ENCODE measurements at regions not wholly inside any gene's neighbourhood (a gene's known extent, or its start where the extent isn't known, plus 50 kb on each side); places are given as distances from the start of the nearest gene placed in this dataset.

DNA sequence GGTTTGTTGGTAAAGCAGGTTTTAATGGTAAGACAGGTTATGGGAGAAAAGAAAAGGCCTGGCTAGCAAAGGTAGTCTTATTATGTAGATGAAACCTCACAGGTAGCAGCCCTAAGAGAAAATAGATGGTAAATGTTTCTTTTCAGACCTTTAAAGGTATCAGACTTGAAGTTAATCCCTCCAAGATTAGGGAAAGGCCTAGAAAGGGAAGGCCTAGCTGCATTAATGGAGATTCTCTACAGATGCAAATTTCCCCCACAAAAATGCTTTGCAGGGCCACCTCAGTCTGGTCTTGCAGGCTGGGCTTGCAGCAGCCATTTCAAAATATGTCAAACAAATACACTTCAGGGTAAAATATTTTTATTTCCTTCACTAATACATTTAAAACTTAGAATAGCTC is 1410.6 kb downstream of the RPA4 start:
- DNase-seq = no peak
- Histone ChIP-seq H4K8ac (replicated peaks; ENCODE audit: insufficient read length, low read depth, low read length) (no peak overlapping the region), H3K79me2 (ENCODE audit: insufficient read depth, low read length) (no peaks in the 10 kb centered on the region), H3K14ac (ENCODE audit: insufficient read depth, low read length) (no peak overlapping the region), H3K27me3 (ENCODE audit: insufficient read depth, low read length) (no peaks in the 10 kb centered on the region), H2BK12ac (ENCODE audit: insufficient read length, low read depth, low read length) (no peak overlapping the region), H3K4ac (ENCODE audit: low read depth, low read length) (no peak overlapping the region), H2BK20ac (ENCODE audit: low read depth, low read length, poor library complexity, severe bottlenecking) (no peak overlapping the region), H3K23me2 (ENCODE audit: insufficient read length, low read depth, low read length, poor library complexity, severe bottlenecking) (no peaks in the 10 kb centered on the region), H4K91ac (ENCODE audit: insufficient read length, low read depth, low read length) (no peak overlapping the region), H4K5ac (ENCODE audit: insufficient read length, low read depth, low read length) (no peak overlapping the region), H3K9me3 (ENCODE audit: control insufficient read depth, low read depth, low read length) (no peaks in the 10 kb centered on the region), H2BK15ac (ENCODE audit: low read depth, low read length) (no peak overlapping the region), H3K27ac (ENCODE audit: insufficient read length, low read depth, low read length) (peak overlapping the region; percentile 42), H2BK120ac (ENCODE audit: low read depth, low read length, poor library complexity, severe bottlenecking) (no peak overlapping the region), H3K79me1 (ENCODE audit: insufficient read depth, low read depth, low read length, poor library complexity, severe bottlenecking) (no peaks in the 10 kb centered on the region), H3K23ac (ENCODE audit: insufficient read length, low read depth, low read length) (no peak overlapping the region), H3K4me2 (ENCODE audit: insufficient read depth, insufficient read length, low read length) (no peak overlapping the region), H2AFZ (ENCODE audit: low read length) (no peak overlapping the region), H3K18ac (ENCODE audit: insufficient read length, low read depth, low read length) (no peak overlapping the region), H3K56ac (ENCODE audit: insufficient read length, low read depth, low read length) (no peak overlapping the region), H2AK5ac (ENCODE audit: insufficient read length, low read length) (no peak overlapping the region), H3K4me1 (ENCODE audit: insufficient read depth, low read length) (peaks cover 8% of the 10 kb centered on the region; the same call in 1 of the 2 replicates), H2BK5ac (ENCODE audit: insufficient read length, low read length) (no peak overlapping the region), H3T11ph (ENCODE audit: low read length) (no peak overlapping the region), H3K9ac (ENCODE audit: extremely low read depth, insufficient read length, low read length) (no peak overlapping the region), H4K20me1 (ENCODE audit: control insufficient read depth, insufficient read depth, insufficient read length) (no peaks in the 10 kb centered on the region)
- H3K36me3 Mint-ChIP-seq (ENCODE audit: insufficient read depth in 1 of 3, low read depth in 3 of 3) = peaks cover 2 to 30% (median 4%) of the 10 kb centered on the region in 3 experiments; a peak in 5 of 7 replicates
- peaks cover 52 to 67% of the 10 kb centered on the region in 2 experiments for H3K4me1 Mint-ChIP-seq
- TF ChIP-seq, protein P1, sequence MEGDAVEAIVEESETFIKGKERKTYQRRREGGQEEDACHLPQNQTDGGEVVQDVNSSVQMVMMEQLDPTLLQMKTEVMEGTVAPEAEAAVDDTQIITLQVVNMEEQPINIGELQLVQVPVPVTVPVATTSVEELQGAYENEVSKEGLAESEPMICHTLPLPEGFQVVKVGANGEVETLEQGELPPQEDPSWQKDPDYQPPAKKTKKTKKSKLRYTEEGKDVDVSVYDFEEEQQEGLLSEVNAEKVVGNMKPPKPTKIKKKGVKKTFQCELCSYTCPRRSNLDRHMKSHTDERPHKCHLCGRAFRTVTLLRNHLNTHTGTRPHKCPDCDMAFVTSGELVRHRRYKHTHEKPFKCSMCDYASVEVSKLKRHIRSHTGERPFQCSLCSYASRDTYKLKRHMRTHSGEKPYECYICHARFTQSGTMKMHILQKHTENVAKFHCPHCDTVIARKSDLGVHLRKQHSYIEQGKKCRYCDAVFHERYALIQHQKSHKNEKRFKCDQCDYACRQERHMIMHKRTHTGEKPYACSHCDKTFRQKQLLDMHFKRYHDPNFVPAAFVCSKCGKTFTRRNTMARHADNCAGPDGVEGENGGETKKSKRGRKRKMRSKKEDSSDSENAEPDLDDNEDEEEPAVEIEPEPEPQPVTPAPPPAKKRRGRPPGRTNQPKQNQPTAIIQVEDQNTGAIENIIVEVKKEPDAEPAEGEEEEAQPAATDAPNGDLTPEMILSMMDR (conservative IDR thresholded peaks at IDR 0.05) = no peak
- no peaks in the 10 kb centered on the region for H3K27me3 Mint-ChIP-seq (ENCODE audit: low read depth)
- H3K4me3 Mint-ChIP-seq = no peak overlapping the region
- peak overlapping the region; percentile 32 to 98 (median 35); a peak in 5 of 7 replicates for H3K27ac Mint-ChIP-seq
- H3K9me3 Mint-ChIP-seq = peaks cover 4 to 8% of the 10 kb centered on the region in 2 experiments; a peak in 4 of 5 replicates

Data from H9 (cell line).